ENCODE measurements at regions not wholly inside any gene's neighbourhood (a gene's known extent, or its start where the extent isn't known, plus 50 kb on each side); places are given as distances from the start of the nearest gene placed in this dataset.

- Histone ChIP-seq H3K4me3 (no peak overlapping the region), H3K4me1 (replicated peaks in 1 of 2) (no peaks in the 10 kb centered on the region), H3K27ac (no peak overlapping the region)
- in situ Hi-C loops (cut with MboI; ENCODE audit: low pct_unique_long_range_greater_than_20kb in 2 of 9, low sequenced_read_pairs in 9 of 9, unreplicated experiment in 9 of 9): no loop called here
- no peak for ATAC-seq (replicated peaks in 6 of 8)
- 50 to 94% (median 83%) methylated on average over 2 to 3 of the region's 3 CpGs; no CpG with 5 or more reads in 1 of the 10 experiments for WGBS, 10 experiments
Observed at GRCh38 chr10:44776181-44776580, 135.0 kb upstream of the TMEM72 start.

- H3K4me1 ChIP-seq (replicated peaks in 1 of 2): no peaks in the 10 kb centered on the region
- 82 to 100% (median 93%) methylated on average over 1 to 6 of the region's 7 CpGs; no CpG with 5 or more reads in 4 of the 10 experiments for WGBS, 10 experiments
- H3K4me3 ChIP-seq: no peak overlapping the region
- in situ Hi-C loops (cut with MboI; ENCODE audit: low pct_unique_long_range_greater_than_20kb in 2 of 9, low sequenced_read_pairs in 9 of 9, unreplicated experiment in 9 of 9): no loop called here
- ATAC-seq (replicated peaks in 6 of 8): no peak
- H3K27ac ChIP-seq: no peak overlapping the region
Observed at GRCh38 chr10:44779511-44779910, 131.6 kb upstream of the TMEM72 start.

GRCh38 chr10:44780426-44780825, 130.7 kb upstream of the TMEM72 start:
- H3K4me1 ChIP-seq (replicated peaks in 1 of 2): no peaks in the 10 kb centered on the region
- no peak for ATAC-seq (replicated peaks in 6 of 8)
- in situ Hi-C loops (cut with MboI; ENCODE audit: low pct_unique_long_range_greater_than_20kb in 2 of 9, low sequenced_read_pairs in 9 of 9, unreplicated experiment in 9 of 9): no loop called here
- no peak overlapping the region for H3K27ac ChIP-seq
- 67 to 100% (median 86%) methylated on average over 1 to 2 of the region's 2 CpGs; no CpG with 5 or more reads in 2 of the 10 experiments for WGBS, 10 experiments
- no peak overlapping the region for H3K4me3 ChIP-seq

GRCh38 chr10:44781131-44781530, 130.0 kb upstream of the TMEM72 start:
- H3K4me3 ChIP-seq: no peak overlapping the region
- ATAC-seq (replicated peaks in 6 of 8): no peak
- no peak overlapping the region for H3K27ac ChIP-seq
- in situ Hi-C loops (cut with MboI; ENCODE audit: low pct_unique_long_range_greater_than_20kb in 2 of 9, low sequenced_read_pairs in 9 of 9, unreplicated experiment in 9 of 9): no loop called here
- H3K4me1 ChIP-seq (replicated peaks in 1 of 2): no peaks in the 10 kb centered on the region

- ATAC-seq (replicated peaks in 6 of 8): peak in 1 of 8 experiments; percentile 82
Observed at GRCh38 chr10:44786286-44786850, 124.8 kb upstream of the TMEM72 start.

DNA sequence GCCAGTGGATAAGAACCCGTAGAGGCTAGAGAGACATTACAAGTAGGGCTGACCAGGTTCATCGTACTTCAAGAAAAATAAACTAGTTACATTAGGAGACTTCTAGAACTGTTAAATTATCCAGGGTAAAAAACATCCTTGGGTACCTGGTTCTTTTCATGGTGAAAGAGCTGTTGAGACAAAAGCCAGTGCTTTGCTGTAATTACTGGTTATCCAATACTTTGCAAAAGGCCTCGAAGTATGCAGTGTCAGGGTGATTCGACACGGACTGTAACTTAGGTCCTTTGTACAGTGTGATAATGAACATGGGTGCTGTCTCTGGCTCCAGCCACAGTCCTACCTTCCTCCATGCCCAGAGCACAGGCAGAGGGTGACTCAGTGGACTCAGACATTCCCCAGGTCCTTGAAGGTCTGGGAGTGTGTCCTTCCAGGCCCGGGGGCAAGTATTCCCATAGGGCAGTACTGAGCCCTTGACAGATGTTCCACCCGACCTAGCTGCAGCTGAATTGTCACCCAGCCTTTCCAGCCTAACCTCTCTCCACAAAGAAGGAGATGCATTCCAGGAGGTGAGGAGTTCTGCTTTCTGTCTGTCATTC, 123.6 kb upstream of the TMEM72 start:
- WGBS, 10 experiments: 66 to 93% (median 81%) methylated on average over 1 to 6 of the region's 7 CpGs; no CpG with 5 or more reads in 1 of the 10 experiments
- in situ Hi-C loops (cut with MboI; ENCODE audit: low pct_unique_long_range_greater_than_20kb in 2 of 9, low sequenced_read_pairs in 9 of 9, unreplicated experiment in 9 of 9): no loop called here
- Histone ChIP-seq H3K27ac (no peak overlapping the region), H3K4me1 (replicated peaks in 1 of 2) (peaks cover 0 to 21% of the 10 kb centered on the region in 2 donors), H3K4me3 (no peak overlapping the region)
- ATAC-seq (replicated peaks in 6 of 8): peak in 1 of 8 experiments; percentile 2

More at GRCh38 chr10:44786286-44786850, 124.8 kb upstream of the TMEM72 start:
- no peak overlapping the region for H3K4me3 ChIP-seq
- in situ Hi-C loops (cut with MboI; ENCODE audit: low pct_unique_long_range_greater_than_20kb in 2 of 9, low sequenced_read_pairs in 9 of 9, unreplicated experiment in 9 of 9): no loop called here
- H3K27ac ChIP-seq: no peak overlapping the region
- peaks cover 0 to 21% of the 10 kb centered on the region in 2 donors for H3K4me1 ChIP-seq (replicated peaks in 1 of 2)
- WGBS, 10 experiments: 25 to 100% (median 58%) methylated on average over 1 to 7 of the region's 7 CpGs; no CpG with 5 or more reads in 1 of the 10 experiments

- peak in 6 of 8 experiments; percentile 21 to 83 (median 59) for ATAC-seq (replicated peaks in 6 of 8)
- 39 to 93% (median 79%) methylated on average over 1 to 8 of the region's 12 CpGs; no CpG with 5 or more reads in 1 of the 10 experiments for WGBS, 10 experiments
Observed at GRCh38 chr10:44788147-44789129, 122.7 kb upstream of the TMEM72 start.

GRCh38 chr10:44792119-44792775, 118.9 kb upstream of the TMEM72 start:
- Histone ChIP-seq H3K4me3 (no peak overlapping the region), H3K4me1 (replicated peaks in 1 of 2) (peaks cover 0 to 15% of the 10 kb centered on the region in 2 donors), H3K27ac (no peak overlapping the region)
- in situ Hi-C loops (cut with MboI; ENCODE audit: low pct_unique_long_range_greater_than_20kb in 2 of 9, low sequenced_read_pairs in 9 of 9, unreplicated experiment in 9 of 9): no loop called here
- ATAC-seq (replicated peaks in 6 of 8): no peak
- WGBS, 10 experiments: 32 to 76% (median 65%) methylated on average over 2 to 5 of the region's 5 CpGs; no CpG with 5 or more reads in 3 of the 10 experiments

More at GRCh38 chr10:44788147-44789129, 122.7 kb upstream of the TMEM72 start:
- in situ Hi-C loops (cut with MboI; ENCODE audit: low pct_unique_long_range_greater_than_20kb in 2 of 9, low sequenced_read_pairs in 9 of 9, unreplicated experiment in 9 of 9): no loop called here
- Histone ChIP-seq H3K4me1 (replicated peaks in 1 of 2) (peaks cover 0 to 21% of the 10 kb centered on the region in 2 donors), H3K4me3 (no peak overlapping the region), H3K27ac (no peak overlapping the region)

DNA sequence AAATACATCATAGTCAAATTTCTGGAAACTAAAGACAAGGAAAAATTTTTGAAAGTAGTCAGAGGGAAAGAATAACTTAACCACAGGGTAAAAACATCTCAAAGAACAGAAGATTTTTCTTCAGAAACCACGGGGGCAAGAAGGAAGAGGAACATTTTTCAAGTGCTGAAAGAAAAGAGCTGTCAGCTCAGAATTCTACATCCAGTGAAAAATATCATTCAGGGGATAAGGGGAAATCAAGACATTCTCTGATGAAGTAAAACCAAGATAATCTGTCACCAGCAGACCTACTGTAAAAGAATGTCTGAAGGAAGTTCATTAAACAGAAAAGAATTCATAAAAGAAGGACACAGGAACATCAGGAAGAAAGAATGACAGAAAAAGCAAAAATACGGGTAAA, 111.2 kb upstream of the TMEM72 start:
- no peak for ATAC-seq (replicated peaks in 6 of 8)
- in situ Hi-C loops (cut with MboI; ENCODE audit: low pct_unique_long_range_greater_than_20kb in 2 of 9, low sequenced_read_pairs in 9 of 9, unreplicated experiment in 9 of 9): no loop called here
- H3K27ac ChIP-seq: no peak overlapping the region
- peaks cover 4 to 5% of the 10 kb centered on the region in 2 donors for H3K4me1 ChIP-seq (replicated peaks in 1 of 2)
- no peak overlapping the region for H3K4me3 ChIP-seq
- WGBS, 10 experiments: 20 to 75% (median 55%) methylated on average over 1 to 2 of the region's 2 CpGs

GRCh38 chr10:44801383-44802327, 109.5 kb upstream of the TMEM72 start:
- Histone ChIP-seq H3K4me1 (replicated peaks in 1 of 2) (peaks cover 4 to 5% of the 10 kb centered on the region in 2 donors), H3K4me3 (no peak overlapping the region), H3K27ac (no peak overlapping the region)
- in situ Hi-C loops (cut with MboI; ENCODE audit: low pct_unique_long_range_greater_than_20kb in 2 of 9, low sequenced_read_pairs in 9 of 9, unreplicated experiment in 9 of 9): no loop called here
- 30 to 95% (median 75%) methylated on average over 1 to 5 of the region's 6 CpGs for WGBS, 10 experiments
- peak in 6 of 8 experiments; percentile 32 to 93 (median 48) for ATAC-seq (replicated peaks in 6 of 8)

- in situ Hi-C loops (cut with MboI; ENCODE audit: low pct_unique_long_range_greater_than_20kb in 2 of 9, low sequenced_read_pairs in 9 of 9, unreplicated experiment in 9 of 9): no loop called here
- H3K4me1 ChIP-seq (replicated peaks in 1 of 2): peaks cover 4 to 5% of the 10 kb centered on the region in 2 donors
- ATAC-seq (replicated peaks in 6 of 8): no peak
- no peak overlapping the region for H3K27ac ChIP-seq
- H3K4me3 ChIP-seq: no peak overlapping the region
- 43 to 100% (median 82%) methylated on average over 1 to 2 of the region's 2 CpGs; no CpG with 5 or more reads in 3 of the 10 experiments for WGBS, 10 experiments
Observed at GRCh38 chr10:44803862-44804261, 107.3 kb upstream of the TMEM72 start.

DNA sequence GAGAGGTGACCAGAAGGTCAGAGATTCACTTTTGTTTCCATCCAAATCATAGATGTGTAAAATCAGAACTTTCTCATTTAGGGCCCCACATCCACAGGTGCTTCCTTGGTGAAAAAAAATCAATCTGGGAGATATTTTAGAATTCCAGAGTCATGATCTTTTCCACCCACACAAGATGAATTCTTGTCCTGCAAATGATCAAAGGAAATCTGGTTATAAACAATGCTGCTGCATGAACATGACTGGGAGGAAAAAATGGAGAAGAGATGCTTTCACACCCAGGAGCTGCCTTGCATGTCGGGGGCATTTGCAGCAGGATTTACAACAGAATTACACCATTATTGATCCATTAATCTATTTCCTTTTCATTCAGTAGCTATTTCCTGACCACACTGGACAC, 106.5 kb upstream of the TMEM72 start:
- in situ Hi-C loops (cut with MboI; ENCODE audit: low pct_unique_long_range_greater_than_20kb in 2 of 9, low sequenced_read_pairs in 9 of 9, unreplicated experiment in 9 of 9): no loop called here
- ATAC-seq (replicated peaks in 6 of 8): no peak
- no peak overlapping the region for H3K4me3 ChIP-seq
- no peak overlapping the region for H3K27ac ChIP-seq
- peaks cover 4 to 5% of the 10 kb centered on the region in 2 donors for H3K4me1 ChIP-seq (replicated peaks in 1 of 2)
- 71 to 100% (median 90%) methylated on average over 1 of the region's 1 CpG; no CpG with 5 or more reads in 7 of the 10 experiments for WGBS, 10 experiments

Measured in motor neuron (in vitro differentiated cells).